NOMO-1 (cell line): ENCODE measurements at regions not wholly inside any gene's neighbourhood (a gene's known extent, or its start where the extent isn't known, plus 50 kb on each side); places are given as distances from the start of the nearest gene placed in this dataset.

Experiments used
- DNase-seq, 2 experiments: peaks; one replicate each; lab custom pipeline; 2025; ENCODE audit not compliant: unreplicated experiment in 2 of 2; lab: John Stamatoyannopoulos, UW

- DNase-seq, result no peak
These were observed 562.0 kb upstream of the TNP1 start for GRCh38 chr2:217421834-217422233.

GRCh38 chr2:217420854-217421253 is 561.0 kb upstream of the TNP1 start:
- DNase-seq, result no peak

- DNase-seq, result no peak
These were observed 559.3 kb upstream of the TNP1 start for GRCh38 chr2:217419055-217419671.

- no peak for DNase-seq
These were observed 558.7 kb upstream of the TNP1 start for GRCh38 chr2:217418544-217418943.

- DNase-seq, result no peak
These were observed 558.2 kb upstream of the TNP1 start for GRCh38 chr2:217418090-217418489.

- no peak for DNase-seq
These were observed 557.7 kb upstream of the TNP1 start for GRCh38 chr2:217417536-217417935.

- DNase-seq, result peak; percentile 3 to 61
These were observed 555.5 kb upstream of the TNP1 start for GRCh38 chr2:217415316-217415715.

GRCh38 chr2:217414429-217414828 is 554.6 kb upstream of the TNP1 start:
- DNase-seq, result no peak

- DNase-seq, result no peak
These were observed 553.3 kb upstream of the TNP1 start for GRCh38 chr2:217413193-217413592.

- no peak for DNase-seq
These were observed 552.9 kb upstream of the TNP1 start for GRCh38 chr2:217412721-217413120.

- DNase-seq, result no peak
These were observed 552.4 kb upstream of the TNP1 start for GRCh38 chr2:217412277-217412676.

- no peak for DNase-seq
These were observed 550.8 kb upstream of the TNP1 start for GRCh38 chr2:217410681-217410960.

- no peak for DNase-seq
These were observed 550.3 kb upstream of the TNP1 start for GRCh38 chr2:217409949-217410680.

GRCh38 chr2:217407362-217407761 is 547.5 kb upstream of the TNP1 start:
- DNase-seq, result no peak

- no peak for DNase-seq
These were observed 544.4 kb upstream of the TNP1 start for GRCh38 chr2:217404236-217404760.

- DNase-seq, result no peak
These were observed 543.0 kb upstream of the TNP1 start for GRCh38 chr2:217402761-217403383.

- DNase-seq, result no peak
These were observed 542.3 kb upstream of the TNP1 start for GRCh38 chr2:217402144-217402543.

- no peak for DNase-seq
These were observed 539.4 kb upstream of the TNP1 start for GRCh38 chr2:217399291-217399690.

GRCh38 chr2:217398860-217399259 is 539.0 kb upstream of the TNP1 start:
- DNase-seq, result peak; percentile 45 to 51

GRCh38 chr2:217398101-217398500 is 538.2 kb upstream of the TNP1 start:
- no peak for DNase-seq

GRCh38 chr2:217396586-217396985 is 536.7 kb upstream of the TNP1 start:
- no peak for DNase-seq

GRCh38 chr2:217396165-217396564 is 536.3 kb upstream of the TNP1 start:
- DNase-seq, result no peak
